Endodermal cell (in vitro differentiated cells): ENCODE measurements at regions not wholly inside any gene's neighbourhood (a gene's known extent, or its start where the extent isn't known, plus 50 kb on each side); places are given as distances from the start of the nearest gene placed in this dataset.

Source experiments
- DNase-seq: peaks from one replicate; pipeline ENCODE4 v3.0.0-alpha.2; 2017
- H3K27ac ChIP-seq: 2 replicates; pipeline ENCODE4 v1.5.1; 2013; ENCODE audit warnings: mild to moderate bottlenecking, low read depth, low read length, moderate library complexity
- H3K27me3 ChIP-seq: 2 replicates; pipeline ENCODE4 v1.6.1; 2013; ENCODE audit warnings: mild to moderate bottlenecking, low read length, moderate library complexity; ENCODE audit not compliant: insufficient read depth, control insufficient read depth, poor library complexity, severe bottlenecking
- H3K36me3 ChIP-seq: 2 replicates; pipeline ENCODE4 v1.7.0; 2013; ENCODE audit warnings: mild to moderate bottlenecking, low read length, moderate library complexity; ENCODE audit not compliant: control insufficient read depth, insufficient read depth
- H3K4me1 ChIP-seq: one replicate; pipeline ENCODE4 v1.7.0; 2013; ENCODE audit warnings: low read length; ENCODE audit not compliant: control insufficient read depth, insufficient read depth
- H3K4me3 ChIP-seq: 2 replicates; pipeline ENCODE4 v1.5.1; 2013; ENCODE audit warnings: mild to moderate bottlenecking, low read length, moderate library complexity
- H3K9ac ChIP-seq: 2 replicates; pipeline ENCODE4 v1.6.1; 2013; ENCODE audit warnings: mild to moderate bottlenecking, low read length, moderate library complexity; ENCODE audit not compliant: poor library complexity, severe bottlenecking; ENCODE audit errors: extremely low read depth
- H3K9me3 ChIP-seq: 2 replicates; pipeline ENCODE4 v1.6.1; 2013; ENCODE audit warnings: mild to moderate bottlenecking, low read length, moderate library complexity; ENCODE audit not compliant: control insufficient read depth
- H3K27ac Mint-ChIP-seq: 2 replicates; pipeline ENCODE4 v1.8.0; 2020; ENCODE audit warnings: mixed read lengths
- H3K27me3 Mint-ChIP-seq: 2 replicates; pipeline ENCODE4 v1.8.0; 2021; ENCODE audit warnings: mild to moderate bottlenecking, mixed read lengths; ENCODE audit not compliant: insufficient read depth
- H3K36me3 Mint-ChIP-seq: 2 replicates; pipeline ENCODE4 v1.8.0; 2020; ENCODE audit warnings: low read depth, mixed read lengths
- H3K4me1 Mint-ChIP-seq: 2 replicates; pipeline ENCODE4 v1.8.0; 2020; ENCODE audit warnings: mixed read lengths
- H3K4me3 Mint-ChIP-seq: 2 replicates; pipeline ENCODE4 v1.8.0; 2020; ENCODE audit warnings: mild to moderate bottlenecking, moderate library complexity, mixed read lengths
- H3K9me3 Mint-ChIP-seq: 2 replicates; pipeline ENCODE4 v1.8.0; 2020; ENCODE audit warnings: mild to moderate bottlenecking, mixed read lengths
- WGBS, 2 experiments: methylation state at CpG; one replicate each; pipeline versions ENCODE4 v1.1.5 to v1.1.7; 2013; ENCODE audit warnings: missing lambda C conversion rate in 2 of 2, mixed read lengths in 1 of 2; ENCODE audit not compliant: insufficient coverage in 1 of 2, insufficient read length in 1 of 2; 5-methylcytosine and 5-hydroxymethylcytosine counted together
- TF ChIP-seq, protein P1 (sequence below): fragments of 200-600 bp; sonication (generic); conservative IDR thresholded peaks from 2 replicates; pipeline ENCODE4 v1.5.0; 2021; ENCODE audit warnings: antibody characterized with exemption, mild to moderate bottlenecking

DNA sequence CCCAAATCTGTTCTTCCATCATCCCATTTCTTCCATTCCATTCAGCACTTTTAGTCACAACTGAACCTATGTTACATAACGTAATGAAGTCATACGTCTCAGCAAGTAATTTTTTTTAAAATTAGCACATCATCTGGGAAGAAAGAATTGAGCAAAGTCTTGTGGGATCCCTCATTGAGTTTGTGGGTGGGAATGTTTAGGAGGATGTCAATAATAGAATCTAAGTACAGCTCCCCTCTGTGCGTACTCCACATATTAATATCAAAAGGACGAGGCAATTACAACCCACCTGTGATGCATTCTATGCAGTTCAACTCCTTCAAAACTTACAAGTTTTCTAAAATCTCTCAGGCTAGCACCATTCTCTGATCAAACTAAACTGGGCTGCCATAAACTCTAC, 526.3 kb downstream of the AGTPBP1 start:
- Histone ChIP-seq H3K9me3 (no peaks in the 10 kb centered on the region), H3K36me3 (no peaks in the 10 kb centered on the region), H3K27ac (no peak overlapping the region), H3K4me1 (peaks cover 14% of the 10 kb centered on the region), H3K27me3 (no peaks in the 10 kb centered on the region), H3K9ac (no peak overlapping the region), H3K4me3 (no peak overlapping the region)
- WGBS, 2 experiments: 94 to 100% methylated on average over 1 to 4 of the region's 4 CpGs
- H3K36me3 Mint-ChIP-seq: no peaks in the 10 kb centered on the region
- H3K27ac Mint-ChIP-seq: no peak overlapping the region
- TF ChIP-seq, protein P1, sequence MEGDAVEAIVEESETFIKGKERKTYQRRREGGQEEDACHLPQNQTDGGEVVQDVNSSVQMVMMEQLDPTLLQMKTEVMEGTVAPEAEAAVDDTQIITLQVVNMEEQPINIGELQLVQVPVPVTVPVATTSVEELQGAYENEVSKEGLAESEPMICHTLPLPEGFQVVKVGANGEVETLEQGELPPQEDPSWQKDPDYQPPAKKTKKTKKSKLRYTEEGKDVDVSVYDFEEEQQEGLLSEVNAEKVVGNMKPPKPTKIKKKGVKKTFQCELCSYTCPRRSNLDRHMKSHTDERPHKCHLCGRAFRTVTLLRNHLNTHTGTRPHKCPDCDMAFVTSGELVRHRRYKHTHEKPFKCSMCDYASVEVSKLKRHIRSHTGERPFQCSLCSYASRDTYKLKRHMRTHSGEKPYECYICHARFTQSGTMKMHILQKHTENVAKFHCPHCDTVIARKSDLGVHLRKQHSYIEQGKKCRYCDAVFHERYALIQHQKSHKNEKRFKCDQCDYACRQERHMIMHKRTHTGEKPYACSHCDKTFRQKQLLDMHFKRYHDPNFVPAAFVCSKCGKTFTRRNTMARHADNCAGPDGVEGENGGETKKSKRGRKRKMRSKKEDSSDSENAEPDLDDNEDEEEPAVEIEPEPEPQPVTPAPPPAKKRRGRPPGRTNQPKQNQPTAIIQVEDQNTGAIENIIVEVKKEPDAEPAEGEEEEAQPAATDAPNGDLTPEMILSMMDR: no peak
- peaks cover 34% of the 10 kb centered on the region for H3K4me1 Mint-ChIP-seq
- DNase-seq: no peak
- no peak overlapping the region for H3K4me3 Mint-ChIP-seq
- H3K9me3 Mint-ChIP-seq: no peaks in the 10 kb centered on the region
- no peaks in the 10 kb centered on the region for H3K27me3 Mint-ChIP-seq

DNA sequence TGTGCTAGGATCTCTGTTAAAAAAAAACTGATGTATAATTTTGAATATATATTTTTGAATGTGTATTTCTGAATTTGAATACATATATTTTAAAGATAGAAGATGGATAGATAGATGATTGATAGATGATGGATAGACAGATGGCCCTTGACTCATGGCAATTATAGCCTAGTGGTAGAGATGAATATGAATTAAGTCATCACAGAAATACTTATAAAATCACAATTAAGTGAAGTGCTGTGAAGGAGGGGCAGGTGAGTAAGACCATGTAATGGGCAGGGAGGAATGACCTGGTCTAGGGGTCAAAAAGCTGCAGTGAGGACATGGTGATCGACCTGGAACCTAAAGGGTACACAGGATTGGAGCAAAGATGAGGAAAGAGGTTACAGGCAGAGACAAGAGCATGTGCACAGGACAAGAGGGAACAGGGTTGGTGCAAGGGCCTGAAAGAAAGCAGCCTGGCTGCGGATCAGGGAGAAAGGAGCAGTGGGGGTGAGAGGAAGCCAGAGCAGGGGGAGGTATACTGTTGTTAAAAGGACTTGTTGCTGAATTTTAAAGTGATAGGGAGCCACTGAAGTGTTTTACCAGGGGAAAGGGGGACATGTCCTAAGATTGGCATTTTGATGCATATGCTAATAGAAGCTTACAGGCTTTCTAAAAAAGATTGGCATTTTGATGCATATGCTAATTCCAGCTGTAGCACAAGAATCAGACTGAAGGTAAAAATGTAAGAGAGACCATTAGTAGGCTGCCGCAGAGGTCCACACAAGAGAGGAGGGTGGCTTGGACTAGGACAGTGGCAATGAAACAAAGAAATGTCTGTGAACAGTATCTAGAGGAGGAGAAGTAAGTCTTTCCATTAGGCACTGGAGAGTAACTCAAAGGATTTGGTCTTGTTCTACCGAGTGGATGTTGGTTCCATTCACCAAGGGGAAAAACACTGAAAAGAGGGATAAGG, 527.8 kb downstream of the AGTPBP1 start:
- no peaks in the 10 kb centered on the region for H3K36me3 ChIP-seq
- H3K9ac ChIP-seq: no peak overlapping the region
- Mint-ChIP-seq H3K27ac (no peak overlapping the region), H3K4me1 (peaks cover 34% of the 10 kb centered on the region), H3K36me3 (no peaks in the 10 kb centered on the region), H3K9me3 (no peaks in the 10 kb centered on the region), H3K4me3 (no peak overlapping the region), H3K27me3 (no peaks in the 10 kb centered on the region)
- DNase-seq: peak; percentile 62
- TF ChIP-seq, protein P1: no peak
- no peak overlapping the region for H3K4me3 ChIP-seq
- no peak overlapping the region for H3K27ac ChIP-seq
- H3K4me1 ChIP-seq: peaks cover 14% of the 10 kb centered on the region
- 52 to 53% methylated on average over 4 of the region's 4 CpGs for WGBS, 2 experiments
- no peaks in the 10 kb centered on the region for H3K27me3 ChIP-seq
- no peaks in the 10 kb centered on the region for H3K9me3 ChIP-seq

DNA sequence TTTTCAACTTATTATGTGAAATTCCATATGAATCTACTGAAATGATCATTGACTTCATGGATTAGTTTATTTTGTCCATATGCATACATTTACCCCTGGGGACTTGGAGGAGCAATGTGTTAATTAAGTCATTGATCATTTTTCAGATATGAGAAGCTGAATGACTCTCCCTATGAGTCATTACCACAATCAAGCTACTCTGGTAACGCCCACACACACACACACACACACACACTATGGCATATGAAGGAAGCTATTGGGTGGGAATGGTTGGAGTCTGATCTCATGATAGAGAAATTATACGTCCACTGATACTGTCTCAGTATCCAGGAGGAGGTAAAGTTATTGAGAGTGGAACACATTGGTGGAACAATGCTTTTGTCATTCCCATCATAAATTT, 528.9 kb downstream of the AGTPBP1 start:
- H3K27ac Mint-ChIP-seq: no peak overlapping the region
- no peak overlapping the region for H3K4me3 ChIP-seq
- H3K9ac ChIP-seq: no peak overlapping the region
- DNase-seq: no peak
- H3K4me1 Mint-ChIP-seq: peaks cover 34% of the 10 kb centered on the region
- no peaks in the 10 kb centered on the region for H3K36me3 ChIP-seq
- TF ChIP-seq, protein P1: no peak
- no peak overlapping the region for H3K27ac ChIP-seq
- H3K9me3 Mint-ChIP-seq: peaks cover under 1% of the 10 kb centered on the region
- H3K4me1 ChIP-seq: peaks cover 16% of the 10 kb centered on the region
- no peaks in the 10 kb centered on the region for H3K36me3 Mint-ChIP-seq
- 71% methylated on average over 1 of the region's 2 CpGs; no CpG with 5 or more reads in 1 of the 2 experiments for WGBS, 2 experiments
- H3K9me3 ChIP-seq: peaks cover 2% of the 10 kb centered on the region
- H3K4me3 Mint-ChIP-seq: no peak overlapping the region
- no peaks in the 10 kb centered on the region for H3K27me3 Mint-ChIP-seq
- H3K27me3 ChIP-seq: no peaks in the 10 kb centered on the region
